ENCODE measurements at regions not wholly inside any gene's neighbourhood (a gene's known extent, or its start where the extent isn't known, plus 50 kb on each side); places are given as distances from the start of the nearest gene placed in this dataset.

DNA sequence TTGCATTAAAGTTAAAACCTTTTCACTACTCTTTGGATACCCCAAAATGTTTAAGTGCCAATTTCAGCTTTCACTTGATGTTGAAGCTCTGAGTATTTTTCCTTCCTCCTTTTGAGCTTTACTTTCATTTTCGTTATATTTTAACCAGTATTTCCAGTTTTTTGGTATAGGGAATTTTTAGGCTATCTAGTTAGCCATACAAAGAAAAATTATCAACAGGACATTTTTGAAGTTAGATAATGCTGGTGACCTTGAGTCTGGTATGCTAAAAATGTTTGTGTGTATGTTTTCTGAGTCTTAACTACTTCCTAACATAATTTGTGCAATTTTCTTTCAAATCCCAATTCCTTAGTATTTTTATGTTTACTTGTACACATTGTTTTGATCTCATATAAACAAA is 284.8 kb downstream of the OTOL1 start:
- Histone ChIP-seq H3K9me3 (replicated peaks) (no peaks in the 10 kb centered on the region; the same call in 1 of the 2 replicates), H3K27me3 (no peaks in the 10 kb centered on the region), H3K27ac (no peak overlapping the region), H3K4me1 (no peaks in the 10 kb centered on the region), H3K36me3 (no peaks in the 10 kb centered on the region), H3K4me3 (no peak overlapping the region)
- no peak for DNase-seq

GRCh38 chr3:161793194-161793930 is 296.8 kb downstream of the OTOL1 start:
- H3K4me3 ChIP-seq: no peak overlapping the region
- H3K4me1 ChIP-seq: no peaks in the 10 kb centered on the region
- no peaks in the 10 kb centered on the region for H3K27me3 ChIP-seq
- no peaks in the 10 kb centered on the region for H3K36me3 ChIP-seq
- H3K27ac ChIP-seq: no peak overlapping the region
- no peaks in the 10 kb centered on the region for H3K9me3 ChIP-seq (replicated peaks)
- no peak for DNase-seq

GRCh38 chr3:161794551-161794950 is 297.9 kb downstream of the OTOL1 start:
- no peaks in the 10 kb centered on the region for H3K9me3 ChIP-seq (replicated peaks)
- no peak for DNase-seq
- H3K4me1 ChIP-seq: no peaks in the 10 kb centered on the region
- H3K27ac ChIP-seq: no peak overlapping the region
- no peaks in the 10 kb centered on the region for H3K36me3 ChIP-seq
- no peaks in the 10 kb centered on the region for H3K27me3 ChIP-seq
- H3K4me3 ChIP-seq: no peak overlapping the region

GRCh38 chr3:161796312-161796711 is 299.7 kb downstream of the OTOL1 start:
- H3K27ac ChIP-seq: no peak overlapping the region

DNA sequence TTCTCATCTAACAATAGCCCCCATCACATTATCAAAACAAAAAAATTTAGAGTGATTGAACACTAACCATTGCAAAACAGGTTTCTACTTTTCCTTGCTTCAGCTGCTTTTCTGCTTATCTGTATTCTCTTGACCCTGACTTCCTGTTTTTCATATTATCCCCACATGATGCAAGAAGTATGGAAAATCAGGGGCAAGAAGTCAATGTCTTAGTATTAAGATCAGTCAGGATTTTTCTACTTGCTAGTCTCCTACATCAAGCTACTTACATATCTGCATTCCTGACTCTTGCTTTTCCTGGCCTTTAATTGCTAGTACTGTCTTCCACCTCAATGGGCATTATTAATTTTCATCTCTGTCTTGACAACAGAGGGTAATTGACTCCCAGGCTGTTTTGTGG is 300.2 kb downstream of the OTOL1 start:
- no peak overlapping the region for H3K4me3 ChIP-seq
- no peaks in the 10 kb centered on the region for H3K27me3 ChIP-seq
- no peak for DNase-seq
- H3K27ac ChIP-seq: no peak overlapping the region
- no peaks in the 10 kb centered on the region for H3K36me3 ChIP-seq
- no peaks in the 10 kb centered on the region for H3K9me3 ChIP-seq (replicated peaks)
- H3K4me1 ChIP-seq: no peaks in the 10 kb centered on the region

More at GRCh38 chr3:161796312-161796711, 299.7 kb downstream of the OTOL1 start:
- no peak for DNase-seq
- no peaks in the 10 kb centered on the region for H3K4me1 ChIP-seq
- no peak overlapping the region for H3K4me3 ChIP-seq
- no peaks in the 10 kb centered on the region for H3K9me3 ChIP-seq (replicated peaks)
- H3K27me3 ChIP-seq: no peaks in the 10 kb centered on the region
- no peaks in the 10 kb centered on the region for H3K36me3 ChIP-seq

DNA sequence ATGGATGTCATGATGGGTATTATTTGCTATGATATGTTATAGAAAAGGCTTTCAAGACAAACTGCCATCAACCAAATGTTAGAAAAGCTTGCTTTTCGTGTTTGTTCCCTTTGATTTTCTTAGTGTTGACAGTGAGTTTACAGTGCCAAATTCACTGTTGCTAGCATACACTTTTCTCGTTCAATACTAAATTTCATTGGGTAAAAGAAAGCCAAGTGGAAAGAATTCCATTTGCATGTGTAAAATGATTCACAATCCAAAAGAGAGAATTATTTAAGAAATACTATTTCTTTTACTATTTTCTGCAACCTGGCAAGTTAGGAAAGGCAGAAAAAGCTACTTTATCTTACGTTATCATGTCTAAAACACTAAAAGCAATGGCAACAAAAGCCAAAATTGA is 301.4 kb downstream of the OTOL1 start:
- no peaks in the 10 kb centered on the region for H3K9me3 ChIP-seq (replicated peaks)
- no peak overlapping the region for H3K4me3 ChIP-seq
- H3K27me3 ChIP-seq: no peaks in the 10 kb centered on the region
- no peaks in the 10 kb centered on the region for H3K36me3 ChIP-seq
- no peak overlapping the region for H3K27ac ChIP-seq
- no peaks in the 10 kb centered on the region for H3K4me1 ChIP-seq
- no peak for DNase-seq

DNA sequence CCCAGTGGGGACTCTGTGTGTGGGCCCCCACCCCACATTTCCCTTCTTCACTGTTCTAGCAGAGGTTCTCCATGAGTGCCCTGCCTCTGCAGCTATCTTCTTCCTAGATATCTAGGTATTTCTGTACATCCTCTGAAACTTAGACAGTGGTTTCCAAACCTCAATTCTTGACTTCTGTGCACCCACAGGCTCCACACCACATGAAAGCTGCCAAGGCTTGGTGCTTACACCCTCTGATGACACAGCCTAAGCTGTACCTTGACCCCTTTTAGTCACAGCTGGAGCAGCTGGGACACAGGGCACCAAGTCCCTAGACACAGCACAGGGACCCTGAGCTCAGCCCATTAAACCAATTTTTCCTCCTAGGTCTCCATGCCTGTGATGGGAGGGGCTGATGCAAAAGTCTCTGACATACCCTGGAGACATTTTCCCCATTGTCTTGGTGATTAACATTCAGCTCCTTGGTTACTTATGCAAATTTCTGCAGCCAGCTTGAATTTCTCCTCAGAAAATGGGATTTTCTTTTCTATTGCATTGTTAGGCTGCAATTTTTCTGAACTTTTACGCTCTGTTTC is 304.5 kb downstream of the OTOL1 start:
- Histone ChIP-seq H3K4me3 (no peak overlapping the region), H3K27me3 (no peaks in the 10 kb centered on the region)

DNA sequence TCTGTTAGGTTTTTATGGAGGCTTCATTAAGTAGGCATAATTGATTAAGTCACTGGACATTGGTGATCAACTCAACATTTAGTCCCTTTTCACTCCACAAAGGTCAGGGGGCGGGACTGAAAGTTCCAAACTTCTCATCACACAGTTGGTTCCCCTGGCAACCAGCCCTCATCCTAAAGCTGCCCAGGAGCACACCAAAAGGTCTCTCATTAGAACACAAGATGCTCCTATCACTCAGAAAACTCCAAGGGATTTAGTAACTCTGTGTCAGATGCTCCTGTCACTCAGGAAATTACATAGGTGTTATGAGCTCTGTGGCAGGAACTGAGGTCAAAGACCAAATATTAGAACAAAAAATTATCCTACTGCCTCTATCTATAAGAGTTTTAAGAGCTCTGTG is 321.5 kb downstream of the OTOL1 start:
- Histone ChIP-seq H3K4me3 (no peak overlapping the region), H3K9me3 (replicated peaks) (no peaks in the 10 kb centered on the region), H3K27me3 (no peaks in the 10 kb centered on the region), H3K36me3 (no peaks in the 10 kb centered on the region), H3K4me1 (peaks cover 29% of the 10 kb centered on the region), H3K27ac (peak overlapping the region; percentile 76)
- DNase-seq: peak; percentile 76 to 91

More for the DNA sequence above, 304.5 kb downstream of the OTOL1 start:
- Histone ChIP-seq H3K4me1 (no peaks in the 10 kb centered on the region), H3K27ac (no peak overlapping the region), H3K36me3 (no peaks in the 10 kb centered on the region), H3K9me3 (replicated peaks) (no peaks in the 10 kb centered on the region)
- DNase-seq: no peak

GRCh38 chr3:161821591-161821990 is 325.0 kb downstream of the OTOL1 start:
- DNase-seq: peak in 1 of 2 experiments; percentile 22

GRCh38 chr3:161822291-161822690 is 325.7 kb downstream of the OTOL1 start:
- Histone ChIP-seq H3K9me3 (replicated peaks) (no peaks in the 10 kb centered on the region), H3K27me3 (no peaks in the 10 kb centered on the region), H3K36me3 (no peaks in the 10 kb centered on the region), H3K4me1 (peaks cover 29% of the 10 kb centered on the region), H3K27ac (peak overlapping the region; percentile 69), H3K4me3 (peak overlapping the region; percentile 15; the same call in 1 of the 2 replicates)
- peak; percentile 36 to 73 for DNase-seq

More at GRCh38 chr3:161821591-161821990, 325.0 kb downstream of the OTOL1 start:
- H3K9me3 ChIP-seq (replicated peaks): no peaks in the 10 kb centered on the region
- no peak overlapping the region for H3K4me3 ChIP-seq
- H3K27ac ChIP-seq: peak overlapping the region; percentile 69
- H3K36me3 ChIP-seq: no peaks in the 10 kb centered on the region
- peaks cover 29% of the 10 kb centered on the region for H3K4me1 ChIP-seq
- H3K27me3 ChIP-seq: no peaks in the 10 kb centered on the region

DNA sequence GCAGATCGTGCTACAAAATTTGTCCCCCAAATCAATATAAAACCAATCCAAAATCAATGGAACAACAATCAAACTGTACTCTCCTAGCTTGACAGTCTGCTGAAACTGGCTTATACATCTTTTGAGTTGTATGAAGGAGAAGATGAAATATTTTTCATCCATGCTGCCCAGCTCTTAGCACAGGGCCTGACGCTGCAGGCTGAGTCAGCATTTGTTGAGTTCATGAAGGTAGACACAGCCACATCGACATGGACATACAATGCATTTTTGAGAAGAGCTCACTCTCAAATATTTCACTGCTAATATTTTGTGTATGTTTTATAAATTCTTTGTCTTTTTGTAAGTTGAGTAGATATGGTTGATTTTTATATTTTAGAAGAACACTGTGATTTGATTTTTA is 327.3 kb downstream of the OTOL1 start:
- H3K4me3 ChIP-seq: no peak overlapping the region
- H3K9me3 ChIP-seq (replicated peaks): no peaks in the 10 kb centered on the region
- H3K27me3 ChIP-seq: no peaks in the 10 kb centered on the region
- peaks cover 17% of the 10 kb centered on the region for H3K4me1 ChIP-seq
- H3K27ac ChIP-seq: no peak overlapping the region
- H3K36me3 ChIP-seq: no peaks in the 10 kb centered on the region
- DNase-seq: no peak

DNA sequence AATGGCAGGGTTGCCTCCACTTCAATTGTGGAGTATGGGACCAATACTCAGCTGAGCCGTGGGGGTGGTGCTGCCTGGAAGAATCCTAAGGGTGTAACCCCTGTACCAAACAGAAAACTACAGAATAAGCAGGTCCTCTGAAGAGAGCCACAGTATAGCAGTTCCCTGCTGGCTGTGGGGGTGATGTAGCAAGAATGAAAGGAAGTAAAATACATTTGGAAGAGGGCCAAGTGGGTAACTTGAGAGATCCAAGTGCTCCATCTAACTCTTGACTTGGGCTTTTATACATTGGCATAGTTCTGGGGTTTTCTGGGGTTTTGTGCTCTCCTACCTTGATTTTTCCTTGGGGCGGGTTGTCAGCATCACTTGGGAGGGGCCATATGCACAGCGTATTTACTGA is 341.4 kb downstream of the OTOL1 start:
- Histone ChIP-seq H3K27me3 (no peaks in the 10 kb centered on the region), H3K27ac (no peak overlapping the region), H3K4me1 (no peaks in the 10 kb centered on the region), H3K36me3 (no peaks in the 10 kb centered on the region), H3K9me3 (replicated peaks) (no peaks in the 10 kb centered on the region), H3K4me3 (no peak overlapping the region)
- peak in 1 of 2 experiments; percentile 40 for DNase-seq

GRCh38 chr3:161848376-161848775 is 351.8 kb downstream of the OTOL1 start:
- Histone ChIP-seq H3K27me3 (no peaks in the 10 kb centered on the region), H3K4me1 (no peaks in the 10 kb centered on the region), H3K4me3 (no peak overlapping the region), H3K27ac (no peak overlapping the region), H3K9me3 (replicated peaks) (peaks cover 4% of the 10 kb centered on the region; the same call in 1 of the 2 replicates), H3K36me3 (no peaks in the 10 kb centered on the region)
- DNase-seq: no peak

GRCh38 chr3:161851941-161852566 is 355.4 kb downstream of the OTOL1 start:
- Histone ChIP-seq H3K4me1 (no peaks in the 10 kb centered on the region), H3K4me3 (no peak overlapping the region), H3K9me3 (replicated peaks) (no peaks in the 10 kb centered on the region), H3K27ac (no peak overlapping the region), H3K36me3 (no peaks in the 10 kb centered on the region), H3K27me3 (no peaks in the 10 kb centered on the region)
- DNase-seq: peak; percentile 44 to 77

DNA sequence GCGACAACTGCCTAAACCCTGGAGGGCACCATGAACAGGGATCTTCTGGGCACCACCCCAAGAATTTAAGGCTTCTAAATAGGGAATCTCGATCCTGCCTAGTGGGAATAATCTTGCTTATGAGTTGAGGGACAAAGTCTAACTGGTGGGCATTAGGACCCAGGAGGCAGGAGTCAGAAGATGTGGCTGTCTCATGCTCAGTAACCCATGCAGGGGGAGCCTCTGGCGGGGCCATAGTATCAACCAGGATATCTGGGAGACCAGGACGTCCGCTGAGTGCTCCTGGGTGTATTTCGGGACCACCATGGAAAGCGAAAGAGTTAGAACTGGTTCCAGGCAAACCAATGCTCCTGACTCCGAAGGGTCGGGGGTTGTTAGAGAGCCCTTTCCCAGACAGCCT is 356.1 kb downstream of the OTOL1 start:
- DNase-seq: peak; percentile 3 to 23
- Histone ChIP-seq H3K36me3 (no peaks in the 10 kb centered on the region), H3K9me3 (replicated peaks) (no peaks in the 10 kb centered on the region), H3K4me3 (peak overlapping the region; percentile 19; the same call in 1 of the 2 replicates), H3K4me1 (no peaks in the 10 kb centered on the region), H3K27me3 (no peaks in the 10 kb centered on the region), H3K27ac (no peak overlapping the region)
